ENCODE measurements at regions not wholly inside any gene's neighbourhood (a gene's known extent, or its start where the extent isn't known, plus 50 kb on each side); places are given as distances from the start of the nearest gene placed in this dataset.

DNA sequence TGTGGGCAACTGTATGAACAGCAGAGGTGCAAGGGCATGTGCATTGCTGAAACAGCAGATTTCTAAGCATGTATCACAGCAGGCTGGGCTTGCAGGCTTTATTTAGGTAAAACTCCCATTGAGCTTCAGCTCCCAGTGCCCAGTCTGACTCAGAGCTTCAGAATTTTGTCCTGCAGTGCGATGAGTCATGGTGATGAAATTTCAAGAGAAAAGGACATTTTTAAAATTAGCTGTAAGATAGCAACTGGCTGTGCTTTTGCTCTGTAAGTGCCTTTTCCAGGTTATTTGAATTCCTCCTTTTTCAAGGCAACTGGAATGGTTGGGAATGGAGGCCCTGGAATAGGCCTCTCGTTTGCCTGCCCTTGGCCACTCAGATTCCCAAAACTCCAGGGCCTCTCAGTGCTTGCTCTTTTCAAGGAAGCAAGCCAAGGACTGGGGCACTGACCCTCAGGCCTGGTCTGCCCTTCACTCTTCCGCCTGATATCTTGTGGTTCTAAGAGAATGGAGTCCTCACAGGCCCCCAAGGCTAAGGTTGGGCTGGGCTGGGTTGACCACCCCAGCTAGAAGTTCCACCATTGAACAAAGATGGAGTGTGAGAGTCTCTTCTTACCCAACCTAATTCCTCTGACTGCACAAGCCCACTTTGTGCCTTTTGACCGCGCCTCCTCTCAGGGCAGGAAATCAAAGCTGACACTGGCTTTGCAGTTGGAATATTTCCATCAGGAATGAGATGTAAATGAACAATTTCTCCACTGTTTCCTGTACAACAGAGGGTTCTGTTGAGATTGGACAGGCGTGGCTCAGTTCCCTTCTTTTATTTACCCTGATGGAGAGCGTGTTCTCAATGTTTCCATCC is 59.5 kb upstream of the PRSS23 start:
- Histone ChIP-seq H3K9me3 (ENCODE audit: low read depth) (no peaks in the 10 kb centered on the region), H2AFZ (replicated peaks) (no peak overlapping the region), H3K4me2 (no peak overlapping the region), H3K9ac (no peak overlapping the region), H4K20me1 (ENCODE audit: low read depth) (no peaks in the 10 kb centered on the region), H3K4me3 (no peak overlapping the region), H3K27ac (no peak overlapping the region), H3F3A (ENCODE audit: low read depth) (no peaks in the 10 kb centered on the region), H3K4me1 (peaks cover 14% of the 10 kb centered on the region), H3K79me2 (ENCODE audit: low read depth) (no peaks in the 10 kb centered on the region), H3K36me3 (no peaks in the 10 kb centered on the region), H3K27me3 (no peaks in the 10 kb centered on the region)
- Mint-ChIP-seq H3K27ac (peak overlapping the region; percentile 99), H3K4me1 (peaks cover 60% of the 10 kb centered on the region), H3K4me3 (no peak overlapping the region), H3K27me3 (ENCODE audit: insufficient read depth, low read depth) (peaks cover 6% of the 10 kb centered on the region), H3K9me3 (peaks cover 2% of the 10 kb centered on the region), H3K36me3 (peaks cover 1% of the 10 kb centered on the region)
- peak; percentile 11 for DNase-seq (ENCODE audit: low spot score)
- TF ChIP-seq, protein P1, sequence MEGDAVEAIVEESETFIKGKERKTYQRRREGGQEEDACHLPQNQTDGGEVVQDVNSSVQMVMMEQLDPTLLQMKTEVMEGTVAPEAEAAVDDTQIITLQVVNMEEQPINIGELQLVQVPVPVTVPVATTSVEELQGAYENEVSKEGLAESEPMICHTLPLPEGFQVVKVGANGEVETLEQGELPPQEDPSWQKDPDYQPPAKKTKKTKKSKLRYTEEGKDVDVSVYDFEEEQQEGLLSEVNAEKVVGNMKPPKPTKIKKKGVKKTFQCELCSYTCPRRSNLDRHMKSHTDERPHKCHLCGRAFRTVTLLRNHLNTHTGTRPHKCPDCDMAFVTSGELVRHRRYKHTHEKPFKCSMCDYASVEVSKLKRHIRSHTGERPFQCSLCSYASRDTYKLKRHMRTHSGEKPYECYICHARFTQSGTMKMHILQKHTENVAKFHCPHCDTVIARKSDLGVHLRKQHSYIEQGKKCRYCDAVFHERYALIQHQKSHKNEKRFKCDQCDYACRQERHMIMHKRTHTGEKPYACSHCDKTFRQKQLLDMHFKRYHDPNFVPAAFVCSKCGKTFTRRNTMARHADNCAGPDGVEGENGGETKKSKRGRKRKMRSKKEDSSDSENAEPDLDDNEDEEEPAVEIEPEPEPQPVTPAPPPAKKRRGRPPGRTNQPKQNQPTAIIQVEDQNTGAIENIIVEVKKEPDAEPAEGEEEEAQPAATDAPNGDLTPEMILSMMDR (IDR thresholded peaks at IDR 0.05), result no peak
- TF ChIP-seq EZH2 (IDR thresholded peaks at IDR 0.05), result no peak
- no peak for TF ChIP-seq EZH2phosphoT487 (IDR thresholded peaks at IDR 0.05)

DNA sequence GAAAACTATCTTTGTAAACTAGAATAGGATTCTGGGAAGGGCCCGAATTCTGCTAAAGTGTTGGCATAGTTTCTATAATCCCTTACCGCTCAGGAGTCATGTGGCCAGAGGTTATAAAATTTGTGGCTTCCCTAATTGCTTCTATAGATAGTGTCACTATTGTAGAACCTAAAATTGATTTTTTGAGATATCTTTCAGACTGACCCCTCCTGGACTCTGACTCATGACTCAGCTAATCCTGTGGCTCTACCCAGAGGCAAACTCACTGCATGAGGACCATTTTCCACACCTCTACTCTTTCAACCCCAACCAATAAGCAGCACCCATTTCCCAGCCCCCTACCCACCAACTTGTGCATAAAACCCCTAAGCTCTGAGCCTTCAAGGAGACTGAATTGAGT is 61.8 kb upstream of the PRSS23 start:
- peaks cover 4% of the 10 kb centered on the region for H3K27me3 Mint-ChIP-seq (ENCODE audit: insufficient read depth, low read depth)
- TF ChIP-seq EZH2 (IDR thresholded peaks at IDR 0.05) (no peak), EZH2phosphoT487 (IDR thresholded peaks at IDR 0.05) (no peak)
- TF ChIP-seq, protein P1 (IDR thresholded peaks at IDR 0.05), result no peak
- no peaks in the 10 kb centered on the region for H3K9me3 ChIP-seq (ENCODE audit: low read depth)
- H3K79me2 ChIP-seq (ENCODE audit: low read depth), result no peaks in the 10 kb centered on the region
- no peak overlapping the region for H3K4me3 ChIP-seq
- H3K4me2 ChIP-seq, result no peak overlapping the region
- DNase-seq (ENCODE audit: low spot score), result no peak
- H3K4me1 Mint-ChIP-seq, result peaks cover 60% of the 10 kb centered on the region
- no peak overlapping the region for H3K27ac ChIP-seq
- H3K9ac ChIP-seq, result no peak overlapping the region
- H3F3A ChIP-seq (ENCODE audit: low read depth), result no peaks in the 10 kb centered on the region
- no peaks in the 10 kb centered on the region for H4K20me1 ChIP-seq (ENCODE audit: low read depth)
- no peak overlapping the region for H2AFZ ChIP-seq (replicated peaks)
- peaks cover 4% of the 10 kb centered on the region for H3K9me3 Mint-ChIP-seq
- H3K27ac Mint-ChIP-seq, result peak overlapping the region; percentile 40
- no peak overlapping the region for H3K4me3 Mint-ChIP-seq
- peaks cover 1% of the 10 kb centered on the region for H3K36me3 Mint-ChIP-seq
- H3K27me3 ChIP-seq, result no peaks in the 10 kb centered on the region
- H3K36me3 ChIP-seq, result no peaks in the 10 kb centered on the region
- peaks cover 16% of the 10 kb centered on the region for H3K4me1 ChIP-seq

- Histone ChIP-seq H3K9ac (no peak overlapping the region), H3K4me2 (no peak overlapping the region), H4K20me1 (ENCODE audit: low read depth) (no peaks in the 10 kb centered on the region), H3K79me2 (ENCODE audit: low read depth) (no peaks in the 10 kb centered on the region), H3K4me1 (peaks cover 16% of the 10 kb centered on the region), H3K36me3 (no peaks in the 10 kb centered on the region), H3F3A (ENCODE audit: low read depth) (no peaks in the 10 kb centered on the region), H3K9me3 (ENCODE audit: low read depth) (no peaks in the 10 kb centered on the region), H3K4me3 (no peak overlapping the region), H3K27ac (no peak overlapping the region), H2AFZ (replicated peaks) (no peak overlapping the region), H3K27me3 (no peaks in the 10 kb centered on the region)
- no peak for DNase-seq (ENCODE audit: low spot score)
- Mint-ChIP-seq H3K36me3 (peaks cover 1% of the 10 kb centered on the region), H3K27ac (no peak overlapping the region), H3K27me3 (ENCODE audit: insufficient read depth, low read depth) (peaks cover 4% of the 10 kb centered on the region), H3K4me3 (no peak overlapping the region), H3K9me3 (peaks cover 7% of the 10 kb centered on the region), H3K4me1 (peaks cover 52% of the 10 kb centered on the region)
- TF ChIP-seq, protein P1 (IDR thresholded peaks at IDR 0.05), result no peak
- no peak for TF ChIP-seq EZH2 (IDR thresholded peaks at IDR 0.05)
- no peak for TF ChIP-seq EZH2phosphoT487 (IDR thresholded peaks at IDR 0.05)
Observed at GRCh38 chr11:86737737-86738136, 62.6 kb upstream of the PRSS23 start.
